Type B pancreatic cell (in vitro differentiated cells): ENCODE measurements at regions not wholly inside any gene's neighbourhood (a gene's known extent, or its start where the extent isn't known, plus 50 kb on each side); places are given as distances from the start of the nearest gene placed in this dataset.
"Not testable (repeated sequence)": the region's sequence is repeated elsewhere in the genome, so short reads cannot be mapped to it uniquely, and the experiment has no call there.

Experiments used
- DNase-seq: peaks from one replicate; pipeline ENCODE4 v3.0.0; 2021; ENCODE audit warnings: mixed read lengths; ENCODE audit not compliant: unreplicated experiment; ENCODE audit errors: extremely low spot score
- H3K27ac Mint-ChIP-seq: 2 replicates; pipeline ENCODE4 v1.8.0; 2021; ENCODE audit warnings: mild to moderate bottlenecking, mixed read lengths
- H3K27me3 Mint-ChIP-seq: 2 replicates; pipeline ENCODE4 v1.8.0; 2021; ENCODE audit warnings: mixed read lengths
- H3K36me3 Mint-ChIP-seq: 2 replicates; pipeline ENCODE4 v1.8.0; 2021; ENCODE audit warnings: mixed read lengths
- H3K4me1 Mint-ChIP-seq: one replicate; pipeline ENCODE4 v1.8.0; 2021; ENCODE audit warnings: mixed read lengths; ENCODE audit not compliant: unreplicated experiment
- H3K4me3 Mint-ChIP-seq: 2 replicates; pipeline ENCODE4 v1.8.0; 2021; ENCODE audit warnings: mild to moderate bottlenecking, mixed read lengths
- H3K9me3 Mint-ChIP-seq: 2 replicates; pipeline ENCODE4 v1.8.0; 2021; ENCODE audit warnings: mixed read lengths
- TF ChIP-seq, protein P1 (sequence below): fragments of 200-600 bp; sonication (generic); conservative IDR thresholded peaks from 2 replicates; pipeline ENCODE4 v1.5.0; 2021; ENCODE audit warnings: antibody characterized with exemption, mild to moderate bottlenecking

GRCh38 chr6:131486608-131487007 is 86.4 kb upstream of the ARG1 start:
- Mint-ChIP-seq H3K4me3 (no peak overlapping the region), H3K27me3 (no peaks in the 10 kb centered on the region), H3K36me3 (no peaks in the 10 kb centered on the region), H3K9me3 (no peaks in the 10 kb centered on the region), H3K4me1 (no peaks in the 10 kb centered on the region), H3K27ac (no peak overlapping the region)
- DNase-seq, result no peak
- TF ChIP-seq, protein P1, sequence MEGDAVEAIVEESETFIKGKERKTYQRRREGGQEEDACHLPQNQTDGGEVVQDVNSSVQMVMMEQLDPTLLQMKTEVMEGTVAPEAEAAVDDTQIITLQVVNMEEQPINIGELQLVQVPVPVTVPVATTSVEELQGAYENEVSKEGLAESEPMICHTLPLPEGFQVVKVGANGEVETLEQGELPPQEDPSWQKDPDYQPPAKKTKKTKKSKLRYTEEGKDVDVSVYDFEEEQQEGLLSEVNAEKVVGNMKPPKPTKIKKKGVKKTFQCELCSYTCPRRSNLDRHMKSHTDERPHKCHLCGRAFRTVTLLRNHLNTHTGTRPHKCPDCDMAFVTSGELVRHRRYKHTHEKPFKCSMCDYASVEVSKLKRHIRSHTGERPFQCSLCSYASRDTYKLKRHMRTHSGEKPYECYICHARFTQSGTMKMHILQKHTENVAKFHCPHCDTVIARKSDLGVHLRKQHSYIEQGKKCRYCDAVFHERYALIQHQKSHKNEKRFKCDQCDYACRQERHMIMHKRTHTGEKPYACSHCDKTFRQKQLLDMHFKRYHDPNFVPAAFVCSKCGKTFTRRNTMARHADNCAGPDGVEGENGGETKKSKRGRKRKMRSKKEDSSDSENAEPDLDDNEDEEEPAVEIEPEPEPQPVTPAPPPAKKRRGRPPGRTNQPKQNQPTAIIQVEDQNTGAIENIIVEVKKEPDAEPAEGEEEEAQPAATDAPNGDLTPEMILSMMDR, result no peak

- no peak for DNase-seq
- H3K36me3 Mint-ChIP-seq, result no peaks in the 10 kb centered on the region
- no peaks in the 10 kb centered on the region for H3K27me3 Mint-ChIP-seq
- H3K4me3 Mint-ChIP-seq, result no peak overlapping the region
- TF ChIP-seq, protein P1, result no peak
- H3K9me3 Mint-ChIP-seq, result no peaks in the 10 kb centered on the region
- H3K27ac Mint-ChIP-seq, result no peak overlapping the region
- no peaks in the 10 kb centered on the region for H3K4me1 Mint-ChIP-seq
Observed at GRCh38 chr6:131488780-131489179, 84.2 kb upstream of the ARG1 start.

GRCh38 chr6:131490441-131490840 is 82.6 kb upstream of the ARG1 start:
- TF ChIP-seq, protein P1, result no peak
- H3K27ac Mint-ChIP-seq, result no peak overlapping the region
- H3K4me1 Mint-ChIP-seq, result no peaks in the 10 kb centered on the region
- no peaks in the 10 kb centered on the region for H3K36me3 Mint-ChIP-seq
- H3K27me3 Mint-ChIP-seq, result no peaks in the 10 kb centered on the region
- no peaks in the 10 kb centered on the region for H3K9me3 Mint-ChIP-seq
- no peak for DNase-seq
- no peak overlapping the region for H3K4me3 Mint-ChIP-seq

- H3K4me1 Mint-ChIP-seq, result no peaks in the 10 kb centered on the region
Observed at GRCh38 chr6:131492932-131493573, 80.0 kb upstream of the ARG1 start.

DNA sequence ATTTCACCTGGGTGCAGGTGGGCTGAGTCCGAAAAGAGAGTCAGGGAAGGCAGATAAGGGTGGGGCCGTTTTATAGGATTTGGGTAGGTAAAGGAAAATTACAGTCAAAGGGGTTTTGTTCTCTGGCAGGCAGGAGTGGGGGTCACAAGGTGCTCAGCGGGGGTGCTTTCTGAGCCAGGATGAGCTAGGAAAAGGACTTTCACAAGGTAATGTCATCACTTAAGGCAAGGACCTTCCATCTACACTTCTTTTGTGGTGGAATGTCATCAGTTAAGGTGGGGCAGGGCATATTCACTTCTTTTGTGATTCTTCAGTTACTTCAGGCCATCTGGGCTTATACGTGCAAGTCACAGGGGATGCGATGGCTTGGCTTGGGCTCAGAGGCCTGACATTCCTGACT is 68.6 kb upstream of the ARG1 start:
- H3K4me1 Mint-ChIP-seq, H3K4me3 Mint-ChIP-seq, DNase-seq, H3K36me3 Mint-ChIP-seq, H3K27ac Mint-ChIP-seq, H3K9me3 Mint-ChIP-seq, H3K27me3 Mint-ChIP-seq: not testable (repeated sequence)

More at GRCh38 chr6:131492932-131493573, 80.0 kb upstream of the ARG1 start:
- Mint-ChIP-seq H3K27ac (no peak overlapping the region), H3K36me3 (no peaks in the 10 kb centered on the region), H3K9me3 (no peaks in the 10 kb centered on the region), H3K27me3 (no peaks in the 10 kb centered on the region), H3K4me3 (no peak overlapping the region)
- TF ChIP-seq, protein P1, result no peak
- no peak for DNase-seq

GRCh38 chr6:131510094-131510493 is 62.9 kb upstream of the ARG1 start:
- Mint-ChIP-seq H3K27ac (no peak overlapping the region), H3K36me3 (no peaks in the 10 kb centered on the region), H3K4me1 (no peaks in the 10 kb centered on the region), H3K4me3 (no peak overlapping the region), H3K9me3 (no peaks in the 10 kb centered on the region), H3K27me3 (no peaks in the 10 kb centered on the region)
- DNase-seq, result no peak
- TF ChIP-seq, protein P1, result no peak
